ENCODE measurements at regions not wholly inside any gene's neighbourhood (a gene's known extent, or its start where the extent isn't known, plus 50 kb on each side); places are given as distances from the start of the nearest gene placed in this dataset.

GRCh38 chr5:135641734-135642487 lies 63.1 kb upstream of the CXCL14 start:
- Histone ChIP-seq H3K9me3 (replicated peaks in 1 of 2; ENCODE audit: control insufficient read depth in 2 of 2, insufficient read depth in 1 of 2, low read depth in 1 of 2, low read length in 2 of 2) (no peaks in the 10 kb centered on the region), H3K23ac (ENCODE audit: low read depth, low read length, poor library complexity) (no peak overlapping the region), H2BK12ac (ENCODE audit: low read length) (no peak overlapping the region), H3K79me1 (ENCODE audit: low read depth, low read length) (no peaks in the 10 kb centered on the region), H4K8ac (ENCODE audit: low read depth, low read length) (no peak overlapping the region), H3K27ac (replicated peaks; ENCODE audit: low read length) (no peak overlapping the region), H3K27me3 (ENCODE audit: control insufficient read depth in 3 of 3, insufficient read depth in 3 of 3, low read depth in 1 of 3, low read length in 3 of 3) (peaks cover 0 to 4% (median 0%) of the 10 kb centered on the region in 3 experiments), H4K91ac (ENCODE audit: low read depth, low read length, poor library complexity) (no peak overlapping the region), H3K36me3 (replicated peaks in 1 of 2; ENCODE audit: control insufficient read depth in 2 of 2, insufficient read depth in 2 of 2, low read length in 2 of 2) (no peaks in the 10 kb centered on the region), H2AFZ (ENCODE audit: low read length) (no peak overlapping the region), H3K9ac (ENCODE audit: low read depth, low read length, poor library complexity) (no peak overlapping the region), H2BK120ac (ENCODE audit: low read depth, low read length) (no peak overlapping the region), H3K18ac (ENCODE audit: low read length) (no peak overlapping the region), H2AK5ac (ENCODE audit: low read depth, low read length) (no peak overlapping the region), H3K4ac (ENCODE audit: low read length) (no peak overlapping the region), H3K4me2 (ENCODE audit: insufficient read depth, low read length, poor library complexity, severe bottlenecking) (no peak overlapping the region), H2BK15ac (ENCODE audit: low read length) (no peak overlapping the region), H3K4me3 (ENCODE audit: low read length in 2 of 2) (no peak overlapping the region), H3K4me1 (ENCODE audit: control insufficient read depth in 2 of 2, insufficient read depth in 1 of 2, low read depth in 1 of 2, low read length in 2 of 2) (no peaks in the 10 kb centered on the region), H3K14ac (ENCODE audit: low read length) (no peak overlapping the region), H2BK5ac (ENCODE audit: low read length) (no peak overlapping the region)
- no peak for DNase-seq (ENCODE audit: low spot score)
- no CpG with 5 or more reads among the region's 3 CpGs for WGBS, 2 donors (ENCODE audit: extremely low coverage in 2 of 2, insufficient read length in 2 of 2, insufficient replicate concordance in 1 of 2)

- DNase-seq (ENCODE audit: low spot score) = no peak
- H2BK120ac ChIP-seq (ENCODE audit: low read depth, low read length) = no peak overlapping the region
- no peak overlapping the region for H3K4ac ChIP-seq (ENCODE audit: low read length)
- H4K91ac ChIP-seq (ENCODE audit: low read depth, low read length, poor library complexity) = no peak overlapping the region
- no peak overlapping the region for H2BK5ac ChIP-seq (ENCODE audit: low read length)
- no peak overlapping the region for H3K23ac ChIP-seq (ENCODE audit: low read depth, low read length, poor library complexity)
- H2AFZ ChIP-seq (ENCODE audit: low read length) = no peak overlapping the region
- no CpG with 5 or more reads among the region's 1 CpG for WGBS, 2 donors (ENCODE audit: extremely low coverage in 2 of 2, insufficient read length in 2 of 2, insufficient replicate concordance in 1 of 2)
- H3K9ac ChIP-seq (ENCODE audit: low read depth, low read length, poor library complexity) = no peak overlapping the region
- no peak overlapping the region for H3K4me2 ChIP-seq (ENCODE audit: insufficient read depth, low read length, poor library complexity, severe bottlenecking)
- H2AK5ac ChIP-seq (ENCODE audit: low read depth, low read length) = no peak overlapping the region
- no peaks in the 10 kb centered on the region for H3K79me1 ChIP-seq (ENCODE audit: low read depth, low read length)
- peaks cover 0 to 2% of the 10 kb centered on the region in 2 donors for H3K9me3 ChIP-seq (replicated peaks in 1 of 2; ENCODE audit: control insufficient read depth in 2 of 2, insufficient read depth in 1 of 2, low read depth in 1 of 2, low read length in 2 of 2)
- no peak overlapping the region for H3K14ac ChIP-seq (ENCODE audit: low read length)
- H3K27ac ChIP-seq (replicated peaks; ENCODE audit: low read length) = no peak overlapping the region
- peaks cover 0 to 5% (median 0%) of the 10 kb centered on the region in 3 experiments for H3K27me3 ChIP-seq (ENCODE audit: control insufficient read depth in 3 of 3, insufficient read depth in 3 of 3, low read depth in 1 of 3, low read length in 3 of 3)
- no peak overlapping the region for H4K8ac ChIP-seq (ENCODE audit: low read depth, low read length)
- H3K4me3 ChIP-seq (ENCODE audit: low read length in 2 of 2) = no peak overlapping the region
- H3K18ac ChIP-seq (ENCODE audit: low read length) = no peak overlapping the region
- peaks cover 0 to 3% of the 10 kb centered on the region in 2 donors for H3K4me1 ChIP-seq (ENCODE audit: control insufficient read depth in 2 of 2, insufficient read depth in 1 of 2, low read depth in 1 of 2, low read length in 2 of 2)
- H3K36me3 ChIP-seq (replicated peaks in 1 of 2; ENCODE audit: control insufficient read depth in 2 of 2, insufficient read depth in 2 of 2, low read length in 2 of 2) = no peaks in the 10 kb centered on the region
- no peak overlapping the region for H2BK12ac ChIP-seq (ENCODE audit: low read length)
- H2BK15ac ChIP-seq (ENCODE audit: low read length) = no peak overlapping the region
Observed at GRCh38 chr5:135641319-135641718, 62.5 kb upstream of the CXCL14 start.

GRCh38 chr5:135635451-135635850 lies 56.7 kb upstream of the CXCL14 start:
- Histone ChIP-seq H2BK12ac (ENCODE audit: low read length) (no peak overlapping the region), H4K91ac (ENCODE audit: low read depth, low read length, poor library complexity) (no peak overlapping the region), H3K4me2 (ENCODE audit: insufficient read depth, low read length, poor library complexity, severe bottlenecking) (no peak overlapping the region), H2AK5ac (ENCODE audit: low read depth, low read length) (no peak overlapping the region), H3K4me1 (ENCODE audit: control insufficient read depth in 2 of 2, insufficient read depth in 1 of 2, low read depth in 1 of 2, low read length in 2 of 2) (peaks cover 0 to 4% of the 10 kb centered on the region in 2 donors), H3K79me1 (ENCODE audit: low read depth, low read length) (no peaks in the 10 kb centered on the region), H2AFZ (ENCODE audit: low read length) (no peak overlapping the region), H3K27ac (replicated peaks; ENCODE audit: low read length) (no peak overlapping the region), H3K36me3 (replicated peaks in 1 of 2; ENCODE audit: control insufficient read depth in 2 of 2, insufficient read depth in 2 of 2, low read length in 2 of 2) (no peaks in the 10 kb centered on the region), H2BK120ac (ENCODE audit: low read depth, low read length) (no peak overlapping the region), H3K14ac (ENCODE audit: low read length) (no peak overlapping the region), H2BK15ac (ENCODE audit: low read length) (no peak overlapping the region), H3K18ac (ENCODE audit: low read length) (no peak overlapping the region), H2BK5ac (ENCODE audit: low read length) (no peak overlapping the region), H3K27me3 (ENCODE audit: control insufficient read depth in 3 of 3, insufficient read depth in 3 of 3, low read depth in 1 of 3, low read length in 3 of 3) (peaks cover 0 to 9% (median 0%) of the 10 kb centered on the region in 3 experiments), H3K4ac (ENCODE audit: low read length) (no peak overlapping the region), H3K4me3 (ENCODE audit: low read length in 2 of 2) (no peak overlapping the region), H3K23ac (ENCODE audit: low read depth, low read length, poor library complexity) (no peak overlapping the region), H3K9me3 (replicated peaks in 1 of 2; ENCODE audit: control insufficient read depth in 2 of 2, insufficient read depth in 1 of 2, low read depth in 1 of 2, low read length in 2 of 2) (peaks cover 0 to 3% of the 10 kb centered on the region in 2 donors), H4K8ac (ENCODE audit: low read depth, low read length) (no peak overlapping the region), H3K9ac (ENCODE audit: low read depth, low read length, poor library complexity) (no peak overlapping the region)
- DNase-seq (ENCODE audit: low spot score) = no peak
- no CpG with 5 or more reads among the region's 5 CpGs for WGBS, 2 donors (ENCODE audit: extremely low coverage in 2 of 2, insufficient read length in 2 of 2, insufficient replicate concordance in 1 of 2)

- Histone ChIP-seq H3K36me3 (replicated peaks in 1 of 2; ENCODE audit: control insufficient read depth in 2 of 2, insufficient read depth in 2 of 2, low read length in 2 of 2) (no peaks in the 10 kb centered on the region), H3K18ac (ENCODE audit: low read length) (no peak overlapping the region), H3K4me3 (ENCODE audit: low read length in 2 of 2) (no peak overlapping the region), H2BK12ac (ENCODE audit: low read length) (no peak overlapping the region), H4K8ac (ENCODE audit: low read depth, low read length) (no peak overlapping the region), H3K4me1 (ENCODE audit: control insufficient read depth in 2 of 2, insufficient read depth in 1 of 2, low read depth in 1 of 2, low read length in 2 of 2) (peaks cover 0 to 4% of the 10 kb centered on the region in 2 donors), H2AFZ (ENCODE audit: low read length) (no peak overlapping the region), H3K14ac (ENCODE audit: low read length) (no peak overlapping the region), H3K9ac (ENCODE audit: low read depth, low read length, poor library complexity) (no peak overlapping the region), H3K4me2 (ENCODE audit: insufficient read depth, low read length, poor library complexity, severe bottlenecking) (no peak overlapping the region), H2BK15ac (ENCODE audit: low read length) (no peak overlapping the region), H3K27me3 (ENCODE audit: control insufficient read depth in 3 of 3, insufficient read depth in 3 of 3, low read depth in 1 of 3, low read length in 3 of 3) (peaks cover 0 to 9% (median 0%) of the 10 kb centered on the region in 3 experiments), H2BK5ac (ENCODE audit: low read length) (no peak overlapping the region), H3K9me3 (replicated peaks in 1 of 2; ENCODE audit: control insufficient read depth in 2 of 2, insufficient read depth in 1 of 2, low read depth in 1 of 2, low read length in 2 of 2) (peaks cover 0 to 3% of the 10 kb centered on the region in 2 donors), H2BK120ac (ENCODE audit: low read depth, low read length) (no peak overlapping the region), H4K91ac (ENCODE audit: low read depth, low read length, poor library complexity) (no peak overlapping the region), H3K27ac (replicated peaks; ENCODE audit: low read length) (no peak overlapping the region), H3K4ac (ENCODE audit: low read length) (no peak overlapping the region), H2AK5ac (ENCODE audit: low read depth, low read length) (no peak overlapping the region), H3K23ac (ENCODE audit: low read depth, low read length, poor library complexity) (no peak overlapping the region), H3K79me1 (ENCODE audit: low read depth, low read length) (no peaks in the 10 kb centered on the region)
- WGBS, 2 donors (ENCODE audit: extremely low coverage in 2 of 2, insufficient read length in 2 of 2, insufficient replicate concordance in 1 of 2) = no CpG with 5 or more reads among the region's 5 CpGs
- no peak for DNase-seq (ENCODE audit: low spot score)
Observed at GRCh38 chr5:135632798-135633197, 54.0 kb upstream of the CXCL14 start.

All from neuronal stem cell (in vitro differentiated cells).